SHP77 treated with DMSO at 0.1 percent for 48 hours (cell line): ENCODE measurements at regions not wholly inside any gene's neighbourhood (a gene's known extent, or its start where the extent isn't known, plus 50 kb on each side); places are given as distances from the start of the nearest gene placed in this dataset.
"Not testable (repeated sequence)": the region's sequence is repeated elsewhere in the genome, so short reads cannot be mapped to it uniquely, and the experiment has no call there.

Experiments
- DNase-seq: peaks from one replicate; lab custom pipeline; 2025; lab: John Stamatoyannopoulos, UW

- no peak for DNase-seq
These were observed 145.1 kb upstream of the ZNF184 start for GRCh38 chr6:27617700-27618689.

- DNase-seq: peak; percentile 11
These were observed 144.3 kb upstream of the ZNF184 start for GRCh38 chr6:27617046-27617687.

DNA sequence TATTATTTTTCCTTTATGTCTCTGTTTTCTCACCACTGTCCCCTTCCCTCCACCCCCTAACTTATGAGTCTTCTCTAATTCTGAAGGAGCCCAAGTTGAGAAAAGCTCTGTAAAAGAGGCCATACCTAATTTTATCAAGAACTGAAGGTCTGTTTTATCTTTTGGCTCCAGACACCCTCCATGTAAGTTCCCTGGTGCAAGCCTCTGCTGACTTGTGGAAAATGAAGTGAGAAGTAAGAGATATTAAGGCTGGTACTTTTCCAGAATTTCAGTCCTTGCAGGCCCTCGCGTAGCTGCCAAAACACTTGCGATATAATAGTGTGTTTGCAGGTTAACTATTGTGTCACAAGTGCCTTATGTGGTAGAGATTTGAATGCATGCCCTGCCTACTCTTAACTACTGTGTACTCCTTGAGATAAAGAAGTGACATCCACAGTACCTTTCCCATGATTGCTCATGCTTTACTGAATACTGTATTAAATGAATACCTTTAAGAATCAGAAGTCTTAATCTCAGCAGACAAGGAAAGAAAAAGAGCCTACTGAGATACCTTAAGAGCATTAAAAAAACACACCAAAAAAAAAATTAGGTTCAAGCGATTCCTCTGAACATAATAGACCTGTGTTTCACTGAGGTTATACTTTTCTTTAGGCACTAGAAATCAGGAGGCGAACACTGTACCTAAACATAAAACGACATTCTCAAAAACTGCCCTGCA lies 143.6 kb upstream of the ZNF184 start:
- DNase-seq: no peak

DNA sequence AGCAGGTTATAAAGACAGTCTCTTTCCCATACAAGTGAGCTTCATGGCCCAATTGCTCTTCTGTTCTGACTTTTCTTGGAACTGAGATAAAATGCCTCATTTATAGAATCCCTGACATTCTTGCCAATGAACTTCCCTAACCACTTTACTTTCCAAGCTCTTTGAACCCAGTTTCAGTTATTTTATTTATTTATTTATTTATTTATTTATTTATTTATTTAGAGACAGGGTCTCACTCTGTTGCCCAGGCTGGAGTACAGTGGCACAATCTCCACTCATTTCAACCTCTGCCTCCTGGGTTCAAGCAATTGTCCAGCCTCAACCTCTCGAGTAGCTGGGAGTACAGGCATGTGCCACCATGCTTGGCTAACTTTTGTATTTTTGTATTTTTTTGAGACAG lies 138.5 kb upstream of the ZNF184 start:
- DNase-seq: no peak

DNA sequence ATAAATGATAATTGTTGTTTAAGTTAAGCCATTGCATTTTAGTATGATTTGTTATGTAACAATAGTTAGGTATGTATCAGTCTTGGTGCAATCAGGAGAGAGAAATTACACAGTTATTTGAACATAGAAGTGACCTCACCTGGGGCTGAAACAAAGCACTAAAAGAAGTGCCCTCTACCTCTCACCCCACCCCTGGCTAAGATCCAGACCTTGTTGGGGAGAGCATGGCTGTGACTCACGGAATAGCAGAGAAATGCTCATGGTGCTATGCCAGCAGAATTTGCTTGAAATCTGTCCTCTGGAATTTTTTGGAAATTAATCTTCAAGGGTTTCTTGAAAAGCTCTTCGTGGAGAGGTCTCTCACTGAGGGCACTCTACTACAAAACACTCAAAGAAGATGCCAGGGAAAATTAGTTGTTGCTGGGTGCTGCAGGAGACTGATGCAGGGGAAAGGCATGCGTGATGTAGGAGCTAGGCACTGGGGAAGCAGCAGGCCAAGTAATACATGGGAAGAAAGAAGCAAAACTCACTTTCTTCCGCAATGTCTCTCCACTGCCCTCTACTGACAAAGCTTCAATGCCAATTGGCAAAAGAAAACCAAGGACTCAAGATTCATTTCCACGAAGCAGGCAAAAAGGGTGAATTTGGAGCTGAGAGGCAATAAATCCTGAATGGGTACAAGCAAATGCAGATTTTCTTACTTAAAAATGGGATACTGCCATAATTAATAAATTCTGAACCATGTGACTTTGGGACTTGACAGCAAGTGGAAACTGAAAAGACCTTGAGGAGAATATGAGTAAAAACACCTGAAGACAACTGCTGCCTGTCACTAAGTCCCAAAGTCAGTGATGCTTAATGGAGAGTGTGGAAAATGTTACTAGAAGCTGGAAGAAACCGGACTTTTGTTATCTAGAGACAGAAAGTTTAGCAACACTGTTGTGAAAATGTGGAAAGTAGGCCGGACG lies 136.3 kb upstream of the ZNF184 start:
- peak; percentile 18 for DNase-seq

- DNase-seq: peak; percentile 10
These were observed 132.8 kb upstream of the ZNF184 start for GRCh38 chr6:27605401-27606342.

DNA sequence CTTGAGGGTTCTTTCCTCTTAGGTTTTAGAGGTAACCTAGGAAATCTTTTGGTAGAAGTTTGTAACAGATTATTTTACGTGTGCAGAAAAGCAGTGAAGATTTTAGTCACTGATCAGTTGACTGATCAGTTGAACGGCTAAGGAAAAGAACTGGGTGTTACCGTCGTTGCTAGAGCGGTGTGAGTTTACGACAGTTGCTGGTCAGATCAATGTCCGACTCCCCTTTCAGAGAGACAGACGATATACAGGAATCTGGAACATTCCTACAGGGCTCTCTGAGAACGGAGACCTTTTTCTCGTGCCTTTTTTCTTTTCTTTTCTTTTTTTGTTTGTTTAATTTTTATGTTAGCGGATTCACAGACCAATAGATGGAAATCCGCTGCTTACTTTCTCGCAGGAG lies 132.1 kb upstream of the ZNF184 start:
- DNase-seq: no peak

GRCh38 chr6:27601668-27602254 lies 128.9 kb upstream of the ZNF184 start:
- no peak for DNase-seq

DNA sequence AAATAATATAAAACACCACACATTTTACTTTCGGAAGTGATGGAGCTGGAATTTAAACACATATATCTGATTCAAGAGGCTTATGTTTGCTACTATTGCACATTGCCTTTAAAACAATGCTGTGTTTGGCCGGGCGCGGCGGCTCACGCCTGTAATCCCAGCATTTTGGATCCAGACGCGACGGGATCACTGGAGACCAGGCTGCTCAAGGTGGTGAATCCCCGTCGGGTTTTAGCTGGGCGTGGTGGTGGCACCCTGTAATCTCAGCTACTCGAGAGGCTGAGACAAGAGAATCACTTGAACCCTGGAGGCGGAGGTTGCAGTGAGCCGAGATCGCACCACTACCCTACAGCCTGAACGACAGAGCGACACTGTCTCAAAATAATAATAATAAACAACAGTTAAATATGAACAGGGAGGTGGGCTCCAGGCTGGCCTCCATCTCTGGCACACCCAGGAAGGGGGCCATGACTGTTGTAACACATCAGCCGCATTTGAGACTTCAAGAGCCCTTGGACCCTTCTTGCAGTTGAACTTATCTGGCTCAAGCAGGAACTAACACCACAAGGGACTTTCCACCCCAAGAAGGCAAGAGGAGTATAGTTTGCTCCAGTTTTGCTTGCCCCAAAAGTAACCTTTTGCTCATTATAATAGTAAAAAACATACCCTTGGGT lies 127.1 kb upstream of the ZNF184 start:
- no peak for DNase-seq

GRCh38 chr6:27597031-27597567 lies 124.2 kb upstream of the ZNF184 start:
- DNase-seq: not testable (repeated sequence)

DNA sequence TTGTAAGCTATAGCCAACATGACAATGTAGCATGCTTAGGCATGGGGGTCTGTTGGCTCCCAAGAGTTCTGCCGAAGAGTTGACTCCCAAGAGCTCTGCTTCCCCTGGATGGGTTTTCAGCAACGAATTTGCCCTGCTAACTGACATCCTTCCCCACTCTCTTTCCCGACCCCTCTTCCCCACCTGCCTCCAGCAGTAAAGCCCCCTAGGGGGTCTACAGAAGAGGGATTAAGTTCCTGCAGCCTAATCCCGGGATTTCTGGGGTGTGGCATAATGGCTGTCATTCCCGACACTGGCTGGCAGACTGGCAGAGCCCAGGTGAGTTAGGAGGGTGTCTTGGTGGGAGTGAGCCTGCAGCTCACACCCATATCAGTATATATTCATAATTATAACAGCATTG lies 121.0 kb upstream of the ZNF184 start:
- DNase-seq: no peak

DNA sequence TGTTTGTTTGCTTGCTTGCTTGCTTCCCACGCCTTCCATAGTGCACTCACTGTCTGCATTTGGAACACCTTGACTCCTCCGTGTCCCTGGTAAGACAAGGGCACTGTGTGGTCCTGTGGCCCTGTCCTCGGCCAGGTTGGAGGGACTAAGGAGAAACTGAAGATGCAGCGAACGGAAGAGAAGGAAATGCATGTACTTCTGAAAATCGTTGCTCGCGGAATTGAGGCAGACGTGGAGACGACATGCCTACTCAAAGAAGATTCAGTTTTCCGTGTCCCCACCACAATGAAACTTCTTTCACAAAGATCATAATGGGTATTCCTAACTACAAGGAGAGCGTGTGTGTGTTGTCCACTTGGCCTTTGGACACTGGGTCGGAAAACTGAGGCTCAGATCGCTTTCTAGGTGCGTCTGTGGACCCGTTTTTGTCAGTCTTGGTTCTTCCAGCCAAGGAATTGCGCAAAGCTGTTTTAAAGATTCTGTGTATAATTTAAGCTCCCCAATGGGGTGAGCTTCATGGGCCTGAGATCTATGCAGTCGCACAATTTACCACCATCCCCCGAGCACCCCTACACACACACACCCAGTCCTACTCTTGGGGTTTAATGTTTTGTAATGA lies 120.4 kb upstream of the ZNF184 start:
- no peak for DNase-seq

GRCh38 chr6:27592481-27593199 lies 119.7 kb upstream of the ZNF184 start:
- DNase-seq: peak; percentile 46

DNA sequence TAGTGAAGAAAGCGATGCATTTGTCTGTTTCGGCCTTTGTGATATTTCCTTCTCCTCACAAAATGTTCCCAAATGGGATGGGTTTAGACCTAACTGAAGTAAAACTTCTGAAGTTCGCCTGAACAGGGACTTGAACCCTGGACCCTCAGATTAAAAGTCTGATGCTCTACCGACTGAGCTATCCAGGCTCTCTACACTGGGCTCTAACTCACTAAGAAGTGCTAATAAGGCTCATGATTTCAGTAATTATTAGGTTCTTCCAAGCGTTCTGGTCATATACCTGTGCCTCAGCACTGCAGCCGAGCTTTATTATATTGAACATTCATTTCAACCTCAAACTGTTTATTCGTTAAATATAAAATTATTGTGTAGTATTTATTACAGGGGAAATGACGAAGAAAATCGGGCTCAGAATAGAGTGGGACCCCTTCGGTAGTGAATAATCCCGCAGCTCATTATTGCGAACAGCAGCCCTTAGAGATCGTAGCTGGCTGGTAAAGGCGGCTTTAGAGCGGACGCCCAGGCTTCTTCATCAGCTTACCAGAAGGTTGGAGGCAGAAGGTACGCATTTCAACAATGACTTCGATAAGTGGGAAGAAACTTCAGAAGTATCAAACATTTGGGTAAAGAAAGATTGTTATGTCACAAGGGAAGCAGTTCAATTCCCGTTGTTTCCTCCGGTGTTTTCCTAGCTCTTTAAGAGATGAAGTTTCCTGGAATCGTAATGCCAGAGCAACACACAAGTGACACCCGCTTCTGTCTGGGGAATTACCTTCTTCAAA lies 119.0 kb upstream of the ZNF184 start:
- peak; percentile 9 for DNase-seq

DNA sequence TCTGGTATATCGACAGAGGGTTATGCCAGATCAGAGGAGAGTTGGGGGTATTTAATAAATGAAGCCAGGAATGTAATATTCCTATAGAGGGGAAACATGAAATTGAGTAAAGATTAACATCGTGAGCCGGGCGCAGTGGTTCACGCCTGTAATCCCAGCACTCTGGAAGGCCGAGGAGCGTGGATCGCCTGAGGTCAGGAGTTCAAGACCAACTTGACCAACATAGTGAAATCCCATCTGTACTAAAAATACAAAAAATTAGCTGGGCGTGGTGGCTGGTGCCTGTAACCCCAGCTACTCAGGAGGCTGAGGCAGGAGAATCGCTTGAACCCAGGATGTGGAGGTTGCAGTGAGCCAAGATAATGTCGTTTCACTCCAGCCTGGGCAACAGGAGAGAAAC lies 112.4 kb upstream of the ZNF184 start:
- DNase-seq: not testable (repeated sequence)

- DNase-seq: no peak
These were observed 111.4 kb upstream of the ZNF184 start for GRCh38 chr6:27584326-27584725.
